ENCODE measurements at regions not wholly inside any gene's neighbourhood (a gene's known extent, or its start where the extent isn't known, plus 50 kb on each side); places are given as distances from the start of the nearest gene placed in this dataset.

DNA sequence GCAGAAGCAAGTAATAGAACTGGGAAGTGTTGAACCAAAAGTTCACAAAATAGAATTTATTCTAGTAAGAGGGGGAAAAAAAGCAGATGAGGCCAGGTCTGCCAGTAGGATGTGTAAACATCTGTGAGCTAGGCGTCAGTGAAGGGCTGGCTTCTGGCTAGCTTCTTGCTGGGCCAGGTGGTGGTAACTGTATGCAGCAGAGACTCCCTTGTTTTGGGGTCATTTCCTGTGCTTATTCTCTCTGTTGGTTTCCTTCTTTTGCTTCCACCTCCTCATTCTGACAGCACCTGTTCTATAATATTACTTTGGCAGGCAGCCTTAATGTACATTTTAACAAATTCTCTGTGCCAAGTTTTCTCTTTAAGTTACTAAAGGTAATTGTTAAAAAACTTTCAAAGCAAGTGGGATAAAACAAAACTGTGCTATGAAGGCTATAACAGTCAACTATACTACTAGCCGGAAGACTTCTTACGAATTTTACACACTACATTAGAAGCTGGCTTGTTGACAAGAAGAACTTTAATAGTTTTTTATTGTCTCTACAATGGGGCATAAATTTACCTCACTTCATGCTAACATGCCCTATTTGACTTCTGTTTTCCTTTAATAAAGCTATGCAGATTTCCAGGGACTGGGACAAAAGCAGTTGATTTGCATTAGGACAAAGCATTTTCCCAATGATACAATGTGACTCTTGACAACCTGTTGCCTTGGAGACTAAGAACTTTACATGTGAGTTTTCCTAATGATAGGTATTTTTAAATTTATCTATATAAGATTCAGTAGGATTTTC lies 318.8 kb upstream of the NAALADL2 start:
- ATAC-seq (ENCODE audit: insufficient number of reproducible peaks, low FRiP score, low read depth) (no peak), DNase-seq (ENCODE audit: low spot score) (no peak)
- Histone ChIP-seq H3K4me3 (no peak overlapping the region), H3K27me3 (replicated peaks; ENCODE audit: insufficient read depth) (no peaks in the 10 kb centered on the region), H3K4me1 (ENCODE audit: control insufficient read depth in 1 of 2, low read depth in 2 of 2) (no peaks in the 10 kb centered on the region), H3K9me3 (no peaks in the 10 kb centered on the region), H3K36me3 (no peaks in the 10 kb centered on the region), H3K27ac (no peak overlapping the region)
- TF ChIP-seq, protein P1, sequence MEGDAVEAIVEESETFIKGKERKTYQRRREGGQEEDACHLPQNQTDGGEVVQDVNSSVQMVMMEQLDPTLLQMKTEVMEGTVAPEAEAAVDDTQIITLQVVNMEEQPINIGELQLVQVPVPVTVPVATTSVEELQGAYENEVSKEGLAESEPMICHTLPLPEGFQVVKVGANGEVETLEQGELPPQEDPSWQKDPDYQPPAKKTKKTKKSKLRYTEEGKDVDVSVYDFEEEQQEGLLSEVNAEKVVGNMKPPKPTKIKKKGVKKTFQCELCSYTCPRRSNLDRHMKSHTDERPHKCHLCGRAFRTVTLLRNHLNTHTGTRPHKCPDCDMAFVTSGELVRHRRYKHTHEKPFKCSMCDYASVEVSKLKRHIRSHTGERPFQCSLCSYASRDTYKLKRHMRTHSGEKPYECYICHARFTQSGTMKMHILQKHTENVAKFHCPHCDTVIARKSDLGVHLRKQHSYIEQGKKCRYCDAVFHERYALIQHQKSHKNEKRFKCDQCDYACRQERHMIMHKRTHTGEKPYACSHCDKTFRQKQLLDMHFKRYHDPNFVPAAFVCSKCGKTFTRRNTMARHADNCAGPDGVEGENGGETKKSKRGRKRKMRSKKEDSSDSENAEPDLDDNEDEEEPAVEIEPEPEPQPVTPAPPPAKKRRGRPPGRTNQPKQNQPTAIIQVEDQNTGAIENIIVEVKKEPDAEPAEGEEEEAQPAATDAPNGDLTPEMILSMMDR (IDR thresholded peaks at IDR 0.05) = no peak

DNA sequence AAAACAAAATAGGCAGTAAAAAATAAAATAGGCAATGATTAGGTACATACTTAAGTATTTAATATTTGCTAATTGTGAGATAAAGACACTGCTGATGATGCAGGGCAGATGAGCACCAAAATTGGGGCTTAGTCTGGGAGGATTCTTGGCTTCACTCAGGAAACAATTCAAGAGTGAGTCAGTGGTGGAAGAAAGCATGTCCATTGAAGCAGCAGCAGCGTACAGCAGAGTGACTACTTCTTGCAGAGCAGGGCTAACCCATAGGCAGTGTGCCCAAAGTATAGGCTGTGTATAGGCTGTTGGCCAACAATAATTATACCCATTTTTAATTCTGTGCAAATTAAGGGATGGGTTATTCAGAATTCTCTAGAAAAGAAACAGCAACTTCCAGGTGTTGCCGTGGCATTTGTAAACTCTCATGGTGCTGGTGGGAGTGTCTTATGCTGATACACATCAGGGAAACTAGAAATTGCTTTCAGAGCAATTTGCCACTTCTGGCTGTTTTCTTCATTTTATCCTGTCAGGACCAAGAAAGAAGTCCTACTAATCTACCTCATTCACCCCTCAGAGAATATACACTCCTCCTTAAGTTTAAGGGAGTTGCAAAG lies 317.3 kb upstream of the NAALADL2 start:
- no peaks in the 10 kb centered on the region for H3K27me3 ChIP-seq (replicated peaks; ENCODE audit: insufficient read depth)
- H3K4me3 ChIP-seq = no peak overlapping the region
- H3K36me3 ChIP-seq = no peaks in the 10 kb centered on the region
- DNase-seq (ENCODE audit: low spot score) (no peak), ATAC-seq (ENCODE audit: insufficient number of reproducible peaks, low FRiP score, low read depth) (no peak)
- H3K27ac ChIP-seq = no peak overlapping the region
- no peaks in the 10 kb centered on the region for H3K4me1 ChIP-seq (ENCODE audit: control insufficient read depth in 1 of 2, low read depth in 2 of 2)
- TF ChIP-seq, protein P1 (IDR thresholded peaks at IDR 0.05) = no peak
- no peaks in the 10 kb centered on the region for H3K9me3 ChIP-seq

DNA sequence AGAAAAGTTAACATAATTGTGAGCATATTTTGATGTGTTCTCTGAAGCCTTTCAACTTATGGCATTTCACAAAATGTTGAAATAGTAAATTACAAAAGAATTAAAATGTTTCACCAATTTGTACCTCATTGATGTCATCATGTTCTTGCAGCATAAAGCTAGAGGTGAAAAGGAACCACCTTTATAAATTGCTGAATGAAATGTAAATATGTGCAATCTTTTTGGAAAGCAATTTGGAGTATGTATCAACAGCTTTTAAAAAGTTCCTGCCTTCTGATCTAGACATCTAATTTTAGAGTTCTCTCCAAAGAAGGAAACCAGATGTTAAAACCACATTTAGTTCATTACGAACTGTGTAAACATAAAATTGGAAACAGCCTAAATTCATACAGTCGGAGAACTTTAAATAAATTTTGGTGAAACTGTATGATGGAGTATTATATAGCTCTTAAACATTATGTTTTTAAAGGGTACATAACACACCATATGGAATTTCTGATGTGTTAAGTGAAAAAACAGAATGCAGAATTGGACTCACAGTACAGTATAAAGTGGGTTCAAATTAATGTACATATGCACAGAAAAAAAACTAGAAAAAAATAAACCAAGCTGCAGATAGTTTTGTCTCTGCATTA lies 311.2 kb upstream of the NAALADL2 start:
- DNase-seq (ENCODE audit: low spot score) = no peak
- Histone ChIP-seq H3K36me3 (no peaks in the 10 kb centered on the region), H3K4me3 (no peak overlapping the region), H3K9me3 (no peaks in the 10 kb centered on the region), H3K27me3 (replicated peaks; ENCODE audit: insufficient read depth) (no peaks in the 10 kb centered on the region), H3K27ac (no peak overlapping the region), H3K4me1 (ENCODE audit: control insufficient read depth in 1 of 2, low read depth in 2 of 2) (peaks cover 7 to 16% of the 10 kb centered on the region in 2 donors)
- TF ChIP-seq, protein P1 (IDR thresholded peaks at IDR 0.05) = no peak
- no peak for ATAC-seq (ENCODE audit: insufficient number of reproducible peaks, low FRiP score, low read depth)

DNA sequence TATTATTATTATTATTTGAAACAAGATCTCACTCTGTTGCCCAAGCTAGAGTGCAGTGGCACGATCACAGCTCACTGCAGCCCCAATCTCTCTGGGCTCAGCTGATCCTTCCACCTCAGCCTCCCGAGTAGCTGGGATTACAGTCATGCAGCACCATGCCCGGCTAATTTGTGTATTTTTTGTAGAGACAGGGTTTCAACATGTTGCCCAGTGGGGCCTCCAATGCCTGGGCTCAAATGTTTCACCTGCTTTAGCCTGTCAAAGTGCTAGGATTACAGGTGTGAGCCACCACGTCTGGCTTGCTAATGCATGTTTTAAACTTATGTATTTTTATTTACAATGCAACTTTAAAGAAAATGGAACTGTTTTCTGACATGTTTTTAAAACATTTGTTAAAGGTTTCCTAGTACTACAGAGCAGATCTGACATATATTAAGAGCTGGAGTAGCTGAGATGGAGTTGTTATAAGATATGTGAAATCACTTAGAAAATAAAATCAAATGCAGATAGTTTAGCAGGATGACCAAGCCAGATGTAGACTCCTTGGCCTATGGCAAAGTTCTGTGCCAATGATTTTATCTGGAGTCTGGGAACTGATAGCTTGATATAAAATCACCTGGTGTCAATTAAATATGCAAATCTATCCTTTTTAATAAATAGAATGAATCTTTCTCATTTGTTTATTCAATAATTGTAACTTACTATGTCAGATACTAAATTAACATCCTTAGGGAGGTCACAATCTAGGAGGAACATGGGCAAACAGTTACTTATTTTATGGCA lies 310.1 kb upstream of the NAALADL2 start:
- DNase-seq (ENCODE audit: low spot score) (no peak), ATAC-seq (ENCODE audit: insufficient number of reproducible peaks, low FRiP score, low read depth) (no peak)
- Histone ChIP-seq H3K4me1 (ENCODE audit: control insufficient read depth in 1 of 2, low read depth in 2 of 2) (peaks cover 7 to 16% of the 10 kb centered on the region in 2 donors), H3K9me3 (no peaks in the 10 kb centered on the region), H3K27ac (no peak overlapping the region), H3K27me3 (replicated peaks; ENCODE audit: insufficient read depth) (no peaks in the 10 kb centered on the region), H3K4me3 (no peak overlapping the region), H3K36me3 (no peaks in the 10 kb centered on the region)
- TF ChIP-seq, protein P1 (IDR thresholded peaks at IDR 0.05) = no peak

DNA sequence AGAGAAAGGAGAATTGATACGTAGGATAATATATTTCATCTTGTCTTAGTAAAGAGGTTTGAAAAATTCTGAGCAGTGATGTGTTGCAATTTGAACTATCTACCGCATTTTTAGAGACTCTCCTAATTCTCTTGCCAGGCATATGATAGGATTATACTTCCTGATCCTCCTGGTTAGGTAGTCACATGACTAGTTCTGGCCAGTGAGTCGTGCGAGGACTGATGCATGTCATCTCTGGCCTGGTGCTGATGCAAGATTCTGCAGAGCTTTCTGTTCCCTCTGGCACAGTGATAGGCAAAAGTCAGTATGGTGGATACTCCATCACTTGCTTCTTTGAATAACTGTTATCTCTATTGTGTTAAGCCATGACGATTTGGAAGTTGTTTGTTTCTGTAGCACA lies 277.6 kb upstream of the NAALADL2 start:
- no peaks in the 10 kb centered on the region for H3K9me3 ChIP-seq
- TF ChIP-seq, protein P1 (IDR thresholded peaks at IDR 0.05) = no peak
- DNase-seq (ENCODE audit: low spot score) (no peak), ATAC-seq (ENCODE audit: insufficient number of reproducible peaks, low FRiP score, low read depth) (no peak)
- H3K4me3 ChIP-seq = no peak overlapping the region
- no peaks in the 10 kb centered on the region for H3K36me3 ChIP-seq
- H3K27me3 ChIP-seq (replicated peaks; ENCODE audit: insufficient read depth) = no peaks in the 10 kb centered on the region
- H3K27ac ChIP-seq = no peak overlapping the region
- H3K4me1 ChIP-seq (ENCODE audit: control insufficient read depth in 1 of 2, low read depth in 2 of 2) = no peaks in the 10 kb centered on the region

Data from thoracic aorta (tissue), 2 donors.